ENCODE measurements at regions not wholly inside any gene's neighbourhood (a gene's known extent, or its start where the extent isn't known, plus 50 kb on each side); places are given as distances from the start of the nearest gene placed in this dataset.
"Not testable (repeated sequence)": the region's sequence is repeated elsewhere in the genome, so short reads cannot be mapped to it uniquely, and the experiment has no call there.

- TF ChIP-seq POLR2A (IDR thresholded peaks at IDR 0.05; ENCODE audit: low read length); GATA1 (IDR thresholded peaks at IDR 0.05; ENCODE audit: low read depth, low read length): not testable (repeated sequence)
Measured at GRCh38 chr2:132287910-132288309, 126.2 kb upstream of the ANKRD30BL start.
